Choroid plexus epithelial cell (primary cell): ENCODE measurements at regions not wholly inside any gene's neighbourhood (a gene's known extent, or its start where the extent isn't known, plus 50 kb on each side); places are given as distances from the start of the nearest gene placed in this dataset.

Experiments used
- DNase-seq: peaks from one replicate; pipeline ENCODE4 v3.0.0-alpha.2; 2010; ENCODE audit warnings: low read depth
- H3K4me3 ChIP-seq: 2 replicates; pipeline ENCODE4 v1.5.1; 2011; ENCODE audit warnings: low read depth, mild to moderate bottlenecking, control low read depth, low read length, moderate library complexity
- TF ChIP-seq, protein P1 (sequence below): conservative IDR thresholded peaks from 2 replicates; pipeline ENCODE4 v1.5.1; 2011; ENCODE audit warnings: low read depth, mild to moderate bottlenecking, control low read depth, inconsistent platforms, low read length, moderate library complexity

DNA sequence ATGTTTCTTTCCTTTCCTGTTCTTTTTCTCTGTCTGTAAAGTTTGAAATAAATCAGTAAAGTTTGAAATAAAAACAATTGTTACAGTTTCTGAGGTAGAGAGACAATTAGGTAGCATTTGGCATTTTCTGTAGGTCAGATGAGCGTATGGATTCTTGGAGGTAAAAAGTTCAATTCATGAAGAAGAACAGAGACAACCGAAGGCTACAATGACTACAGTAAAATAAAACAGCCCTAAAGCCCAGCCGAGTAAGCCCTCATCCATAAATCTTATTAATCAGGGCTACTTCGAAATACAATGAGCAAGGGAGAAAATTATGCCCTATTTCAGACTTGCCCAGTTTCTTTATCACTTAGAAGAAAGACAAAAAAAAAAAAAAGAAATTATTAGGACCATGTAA is 941.9 kb upstream of the SLC10A2 start:
- DNase-seq: no peak
- TF ChIP-seq, protein P1, sequence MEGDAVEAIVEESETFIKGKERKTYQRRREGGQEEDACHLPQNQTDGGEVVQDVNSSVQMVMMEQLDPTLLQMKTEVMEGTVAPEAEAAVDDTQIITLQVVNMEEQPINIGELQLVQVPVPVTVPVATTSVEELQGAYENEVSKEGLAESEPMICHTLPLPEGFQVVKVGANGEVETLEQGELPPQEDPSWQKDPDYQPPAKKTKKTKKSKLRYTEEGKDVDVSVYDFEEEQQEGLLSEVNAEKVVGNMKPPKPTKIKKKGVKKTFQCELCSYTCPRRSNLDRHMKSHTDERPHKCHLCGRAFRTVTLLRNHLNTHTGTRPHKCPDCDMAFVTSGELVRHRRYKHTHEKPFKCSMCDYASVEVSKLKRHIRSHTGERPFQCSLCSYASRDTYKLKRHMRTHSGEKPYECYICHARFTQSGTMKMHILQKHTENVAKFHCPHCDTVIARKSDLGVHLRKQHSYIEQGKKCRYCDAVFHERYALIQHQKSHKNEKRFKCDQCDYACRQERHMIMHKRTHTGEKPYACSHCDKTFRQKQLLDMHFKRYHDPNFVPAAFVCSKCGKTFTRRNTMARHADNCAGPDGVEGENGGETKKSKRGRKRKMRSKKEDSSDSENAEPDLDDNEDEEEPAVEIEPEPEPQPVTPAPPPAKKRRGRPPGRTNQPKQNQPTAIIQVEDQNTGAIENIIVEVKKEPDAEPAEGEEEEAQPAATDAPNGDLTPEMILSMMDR: no peak
- H3K4me3 ChIP-seq: no peak overlapping the region

DNA sequence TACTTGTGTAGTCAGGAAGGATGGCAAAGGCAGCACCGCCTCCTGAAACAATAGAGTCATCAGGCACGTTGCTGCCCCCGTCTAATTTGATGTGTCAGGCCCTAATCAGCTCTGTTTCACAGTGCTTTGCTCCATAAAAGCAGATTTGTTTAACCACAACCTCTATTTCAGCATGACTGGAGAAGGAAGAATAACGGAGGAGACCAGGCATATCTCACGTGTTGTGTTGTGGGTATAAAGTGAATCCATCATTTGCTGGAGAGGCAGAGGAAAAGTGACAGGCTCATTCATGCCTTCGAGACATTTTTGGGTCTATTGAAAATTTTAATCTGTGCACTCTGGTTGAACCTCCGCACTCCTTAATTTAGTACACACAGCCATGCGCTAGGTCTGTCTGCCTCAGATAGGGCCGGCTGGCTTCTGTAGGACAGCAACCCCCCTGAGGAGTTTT is 940.4 kb upstream of the SLC10A2 start:
- TF ChIP-seq, protein P1: no peak
- peak overlapping the region; percentile 14 for H3K4me3 ChIP-seq
- peak; percentile 28 for DNase-seq

DNA sequence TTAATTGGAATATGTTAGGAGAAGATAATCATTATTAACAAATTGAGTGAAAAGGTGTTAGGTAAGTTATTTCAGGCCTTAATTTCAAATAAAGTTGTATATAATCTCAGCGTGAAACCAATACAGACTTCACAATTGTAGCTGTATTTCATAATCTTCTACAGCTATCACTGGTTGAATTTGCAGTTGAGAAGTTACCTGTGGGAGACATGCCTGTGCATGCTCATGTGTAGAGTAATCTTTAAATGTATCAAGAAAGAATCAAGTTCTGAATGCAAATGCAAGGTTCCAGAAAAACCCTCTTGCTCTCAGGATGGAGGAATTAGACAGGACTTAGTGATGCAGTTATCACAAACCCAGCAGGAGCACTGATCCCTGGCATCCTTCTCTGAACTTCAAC is 938.4 kb upstream of the SLC10A2 start:
- no peak for DNase-seq
- H3K4me3 ChIP-seq: no peak overlapping the region
- TF ChIP-seq, protein P1: no peak

DNA sequence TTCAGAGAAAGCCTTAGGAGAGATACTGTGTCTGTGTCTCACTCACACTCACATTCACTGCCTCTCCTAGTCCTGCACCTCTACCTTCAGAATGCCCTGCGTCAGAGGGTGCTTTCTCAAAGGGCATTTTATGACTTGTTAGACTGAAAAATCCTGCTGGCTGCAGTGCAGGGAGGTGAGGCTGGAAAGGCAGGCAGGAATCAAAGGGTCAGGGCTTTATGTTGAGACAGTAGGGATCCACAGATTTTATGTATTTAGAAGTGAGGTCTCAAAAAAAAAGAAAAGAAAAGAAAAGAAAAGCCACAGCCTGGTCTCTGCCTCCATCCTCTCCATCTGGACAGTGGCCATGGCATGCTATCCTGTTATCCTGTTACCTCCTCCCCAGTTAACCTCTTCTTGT is 936.0 kb upstream of the SLC10A2 start:
- no peak for DNase-seq
- TF ChIP-seq, protein P1: no peak
- H3K4me3 ChIP-seq: no peak overlapping the region

DNA sequence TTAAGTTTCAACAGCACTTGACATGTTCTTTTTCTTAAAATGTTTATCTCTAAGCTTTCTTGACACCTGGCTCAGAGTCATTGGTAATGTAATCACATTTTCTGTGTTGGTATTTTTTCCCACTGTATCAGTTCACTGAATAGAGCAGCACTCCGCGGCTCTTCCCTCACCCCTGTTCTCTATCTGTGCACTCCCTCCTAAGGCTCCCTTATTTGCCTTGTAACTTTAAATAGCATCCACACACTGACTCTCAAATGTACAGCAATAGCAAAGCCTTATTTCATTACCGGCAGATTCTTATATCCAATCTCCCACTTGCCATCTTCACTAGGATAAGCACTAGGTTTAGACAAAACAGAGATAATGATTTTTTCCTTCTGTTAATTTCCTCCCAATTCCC is 935.5 kb upstream of the SLC10A2 start:
- DNase-seq: no peak
- H3K4me3 ChIP-seq: no peak overlapping the region
- TF ChIP-seq, protein P1: no peak

DNA sequence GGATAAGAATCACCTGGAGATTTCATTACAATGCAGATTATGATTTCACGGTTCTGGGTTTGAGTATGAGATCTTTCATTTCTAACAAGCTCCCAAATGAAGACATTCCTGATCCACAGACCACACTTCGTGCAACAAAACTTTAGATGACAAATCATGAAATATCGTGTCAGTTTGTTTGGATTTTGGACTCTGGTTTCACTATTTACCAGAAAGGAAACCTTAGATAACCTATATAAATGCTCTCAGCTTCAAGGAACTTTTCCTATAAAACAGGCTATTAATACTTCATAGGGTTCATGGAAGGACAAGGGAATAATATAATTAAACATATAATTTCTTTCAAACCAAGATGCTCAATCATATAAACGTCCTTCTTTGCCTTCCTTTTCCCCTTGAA is 930.5 kb upstream of the SLC10A2 start:
- no peak overlapping the region for H3K4me3 ChIP-seq
- DNase-seq: no peak
- TF ChIP-seq, protein P1: no peak

DNA sequence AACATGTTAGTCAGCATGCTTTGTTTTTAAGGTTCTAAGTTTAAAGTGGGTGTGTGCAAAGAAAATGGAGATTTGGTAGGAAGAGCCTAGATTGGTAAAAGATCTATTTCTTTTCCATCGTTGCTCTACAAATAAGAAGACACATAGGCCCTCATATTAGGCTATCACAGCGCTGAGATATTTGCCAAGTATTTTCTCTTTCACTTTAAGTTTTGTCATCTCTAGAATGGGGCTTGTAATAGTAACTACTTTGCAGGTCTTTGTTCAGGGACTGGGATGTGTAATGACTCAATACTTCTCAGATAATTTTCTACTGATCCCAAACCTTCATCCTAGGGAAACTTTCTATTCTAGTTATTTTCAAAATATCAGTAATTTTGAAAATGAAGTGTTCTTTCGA is 917.7 kb upstream of the SLC10A2 start:
- no peak for DNase-seq
- TF ChIP-seq, protein P1: no peak
- no peak overlapping the region for H3K4me3 ChIP-seq
